SIG-M5 treated with dmso at 0.1 percent for 504 hours (cell line): ENCODE measurements at regions not wholly inside any gene's neighbourhood (a gene's known extent, or its start where the extent isn't known, plus 50 kb on each side); places are given as distances from the start of the nearest gene placed in this dataset.

Experiments
- DNase-seq: peaks from one replicate; lab custom pipeline; 2025; ENCODE audit not compliant: unreplicated experiment; lab: John Stamatoyannopoulos, UW

DNA sequence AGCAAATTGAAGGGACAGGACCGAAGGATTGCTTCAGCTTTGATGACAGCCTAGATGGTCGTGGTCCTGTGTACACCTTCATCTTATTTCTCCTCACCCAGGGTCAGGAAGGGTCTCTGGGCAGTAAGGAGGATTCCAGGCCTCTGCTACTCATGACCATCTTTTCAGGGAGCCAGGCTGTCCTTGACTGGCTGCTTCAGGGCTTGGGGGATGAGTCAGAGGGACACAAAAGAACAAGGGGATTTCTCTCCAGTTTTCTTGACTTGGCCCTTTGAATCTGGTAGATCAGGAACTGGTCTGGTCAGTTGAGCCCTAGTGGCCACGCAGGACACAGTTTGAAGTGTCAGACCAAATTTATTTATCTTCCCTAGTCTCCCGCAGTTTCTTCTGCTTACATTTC lies 402.1 kb upstream of the CHD6 start:
- DNase-seq: no peak

DNA sequence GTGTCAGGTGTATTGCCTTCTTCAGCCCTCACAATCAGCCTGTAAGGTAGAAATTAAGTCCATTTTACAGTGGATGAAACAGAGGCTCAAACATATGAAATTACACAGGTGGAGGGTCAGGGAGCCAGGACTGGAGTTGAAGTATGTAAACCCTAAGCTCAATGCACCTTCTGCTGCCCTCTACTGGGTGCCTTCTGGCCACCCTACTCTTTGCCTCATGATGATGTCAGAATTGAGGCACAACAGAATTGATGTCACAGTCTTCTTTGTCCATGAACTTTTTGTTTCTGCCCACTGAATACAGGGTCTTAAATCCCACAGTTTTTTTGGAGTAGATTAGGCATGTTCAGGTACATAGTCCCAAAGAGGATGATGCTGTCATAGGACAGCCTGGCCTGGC lies 400.8 kb upstream of the CHD6 start:
- DNase-seq: peak; percentile 22

DNA sequence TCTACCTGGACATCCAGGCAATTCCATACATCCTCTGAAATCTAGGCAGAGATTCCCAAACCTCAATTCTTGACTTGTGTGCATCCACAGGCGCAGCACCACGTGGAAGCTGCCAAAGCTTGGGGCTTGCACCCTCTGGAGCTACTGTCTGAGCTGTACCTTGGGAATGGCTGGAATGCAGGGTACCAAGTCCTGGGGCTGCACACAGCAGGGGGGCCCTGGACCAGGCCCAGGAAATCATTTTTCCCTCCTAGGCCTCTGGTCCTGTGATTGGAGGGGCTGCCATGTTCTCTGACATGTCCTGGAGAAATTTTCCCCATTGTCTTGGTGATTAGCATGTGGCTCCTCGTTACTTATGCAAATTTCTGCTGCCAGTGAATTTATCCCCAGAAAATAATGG lies 391.9 kb upstream of the CHD6 start:
- no peak for DNase-seq

DNA sequence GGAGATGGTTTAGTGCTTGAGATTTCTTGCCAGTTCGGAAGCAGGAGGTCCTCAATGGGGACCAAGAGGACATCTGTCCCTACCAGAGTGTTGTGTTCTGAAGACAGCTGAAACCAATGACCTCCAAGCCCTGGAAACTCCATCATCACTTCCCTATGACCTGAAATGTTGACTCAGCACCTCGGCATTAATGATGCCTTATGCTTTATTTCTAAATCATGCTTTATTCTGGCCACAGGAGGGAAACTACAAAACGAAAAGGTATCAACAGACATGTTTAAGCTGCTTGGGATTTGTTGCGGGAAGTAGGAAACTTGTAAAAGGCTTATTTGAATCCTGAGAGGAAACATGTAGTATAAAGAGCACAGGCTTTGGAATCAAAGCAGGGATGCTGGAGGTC lies 389.1 kb upstream of the CHD6 start:
- DNase-seq: no peak

DNA sequence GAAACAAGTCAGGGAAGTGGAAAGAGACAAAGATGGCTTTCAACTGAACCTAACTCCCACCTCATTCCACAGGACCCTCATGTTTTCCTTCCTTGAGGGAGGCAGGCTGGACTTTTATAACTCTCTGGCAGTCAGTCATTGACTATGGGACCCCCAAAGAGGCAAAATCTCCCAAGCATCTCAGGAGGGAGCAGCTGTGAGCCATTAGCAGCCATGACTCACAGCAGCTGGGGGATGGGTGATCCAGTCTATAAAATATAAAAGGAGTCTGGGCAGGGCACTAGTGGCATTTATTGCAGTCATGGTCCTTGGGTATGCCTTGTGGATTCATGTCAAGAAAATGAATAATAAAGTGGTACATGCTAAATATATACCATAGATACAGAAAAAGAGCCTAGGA lies 387.0 kb upstream of the CHD6 start:
- no peak for DNase-seq

DNA sequence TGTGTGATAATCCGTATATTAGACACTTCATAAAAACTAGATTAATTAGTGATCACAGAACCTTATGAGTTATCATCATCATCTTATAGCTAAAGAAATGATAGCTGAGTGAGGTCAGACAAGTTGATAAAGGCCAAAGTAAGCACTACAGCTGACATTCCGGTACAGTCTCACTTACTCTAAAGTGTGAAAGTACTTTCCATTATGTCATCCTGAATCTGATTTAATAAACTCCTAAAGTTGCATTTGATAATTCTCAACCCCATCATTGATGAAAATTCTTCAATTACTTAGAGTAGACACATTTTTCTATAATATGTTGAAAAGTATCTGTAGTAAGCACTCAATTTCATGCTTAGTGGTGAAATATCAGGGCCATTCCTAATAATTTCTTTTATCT lies 385.2 kb upstream of the CHD6 start:
- no peak for DNase-seq

DNA sequence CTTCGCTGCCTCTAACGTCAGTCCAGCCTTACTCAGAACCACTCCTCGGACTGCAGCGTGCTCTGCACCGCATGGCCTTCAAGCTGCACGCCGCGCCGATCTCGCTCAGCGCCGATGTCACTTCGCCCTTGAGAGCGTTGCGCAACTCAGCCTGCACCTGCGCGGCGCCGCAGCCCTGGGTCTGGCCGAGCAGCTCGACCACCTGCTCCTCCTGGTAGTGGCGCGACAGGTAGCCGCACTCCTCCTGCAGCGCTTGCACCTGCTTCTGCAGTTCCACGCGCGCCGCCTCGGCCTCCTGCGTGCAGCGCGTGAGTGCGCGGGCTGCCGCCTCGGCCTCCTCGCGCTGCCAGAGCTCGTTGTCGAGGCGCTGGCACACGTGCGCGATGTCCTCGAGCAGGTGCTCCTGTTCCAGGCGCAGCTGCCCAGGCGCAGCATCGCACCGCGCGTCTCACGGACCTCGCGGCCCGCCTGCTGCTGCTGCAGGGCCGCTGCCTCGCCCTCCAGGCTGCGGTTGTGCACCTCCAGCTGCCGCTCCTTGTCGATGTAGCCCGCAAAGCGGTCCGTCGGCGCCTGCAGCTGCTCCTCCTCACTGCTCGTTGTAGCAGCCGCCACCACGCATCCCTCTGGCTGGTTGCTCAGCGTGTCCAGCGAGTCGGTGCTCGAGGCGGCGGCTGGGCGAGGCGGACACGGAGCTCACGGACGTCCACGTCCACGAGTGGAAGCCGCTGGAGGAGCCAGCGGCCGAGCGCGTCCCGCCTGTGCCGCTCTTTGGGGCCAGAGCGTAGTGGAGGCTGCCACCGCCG lies 380.6 kb upstream of the CHD6 start:
- no peak for DNase-seq

DNA sequence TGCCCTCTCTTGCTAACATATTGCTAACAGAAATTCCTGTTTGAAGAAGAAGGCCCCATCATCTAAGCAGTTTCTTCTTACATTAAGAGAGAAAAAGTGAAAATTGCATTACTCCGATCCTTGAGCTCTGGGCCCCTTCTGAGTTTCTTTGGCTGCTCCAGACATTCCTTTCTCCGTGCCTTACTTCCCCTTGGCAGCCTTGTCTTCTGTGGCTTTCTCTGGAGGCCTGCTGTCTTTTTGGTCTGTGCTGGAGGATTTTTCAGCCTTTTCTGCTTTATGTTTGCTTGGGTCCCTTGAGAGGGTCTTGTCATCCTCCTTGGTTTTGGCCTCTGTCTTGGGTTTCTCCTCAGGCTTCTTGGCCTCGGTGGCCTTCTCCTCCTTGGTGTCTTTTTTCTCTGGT lies 378.8 kb upstream of the CHD6 start:
- DNase-seq: no peak

DNA sequence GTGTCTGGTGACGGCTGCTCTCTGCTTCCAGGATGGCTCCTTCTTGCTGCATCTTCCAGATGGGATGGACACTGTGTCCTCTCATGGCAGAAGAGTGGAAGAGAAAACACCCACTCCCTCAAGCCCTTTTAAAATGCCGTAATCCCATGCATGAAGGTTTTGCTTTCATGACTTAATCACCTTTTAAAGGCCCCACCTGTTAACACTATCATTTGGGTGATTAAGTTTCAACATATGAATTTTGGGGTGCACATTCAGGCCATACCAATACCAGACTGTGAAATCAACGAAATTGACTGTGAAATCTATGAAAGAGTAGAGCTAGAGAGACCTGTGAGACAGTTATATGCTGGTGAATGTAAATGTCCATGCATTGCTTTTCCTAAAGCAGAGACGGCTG lies 374.3 kb upstream of the CHD6 start:
- DNase-seq: no peak

DNA sequence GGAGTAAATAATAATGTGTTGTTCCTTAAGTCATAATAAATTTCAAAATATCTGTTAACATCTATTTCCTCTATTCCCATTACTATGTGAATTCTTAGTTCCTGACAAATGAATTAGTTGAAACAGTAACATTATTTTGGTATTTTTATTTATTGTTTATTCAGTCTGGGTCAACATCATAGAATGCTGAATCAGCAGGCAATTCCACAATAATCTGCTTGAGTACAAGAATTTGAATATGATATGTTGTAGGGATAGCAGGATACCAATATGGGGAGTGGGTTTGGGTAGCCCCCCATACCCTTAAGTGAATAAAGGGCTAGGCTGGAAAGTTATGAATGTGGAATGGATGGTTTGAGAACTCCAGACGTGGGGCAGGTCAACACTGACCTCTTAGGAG lies 373.2 kb upstream of the CHD6 start:
- no peak for DNase-seq

DNA sequence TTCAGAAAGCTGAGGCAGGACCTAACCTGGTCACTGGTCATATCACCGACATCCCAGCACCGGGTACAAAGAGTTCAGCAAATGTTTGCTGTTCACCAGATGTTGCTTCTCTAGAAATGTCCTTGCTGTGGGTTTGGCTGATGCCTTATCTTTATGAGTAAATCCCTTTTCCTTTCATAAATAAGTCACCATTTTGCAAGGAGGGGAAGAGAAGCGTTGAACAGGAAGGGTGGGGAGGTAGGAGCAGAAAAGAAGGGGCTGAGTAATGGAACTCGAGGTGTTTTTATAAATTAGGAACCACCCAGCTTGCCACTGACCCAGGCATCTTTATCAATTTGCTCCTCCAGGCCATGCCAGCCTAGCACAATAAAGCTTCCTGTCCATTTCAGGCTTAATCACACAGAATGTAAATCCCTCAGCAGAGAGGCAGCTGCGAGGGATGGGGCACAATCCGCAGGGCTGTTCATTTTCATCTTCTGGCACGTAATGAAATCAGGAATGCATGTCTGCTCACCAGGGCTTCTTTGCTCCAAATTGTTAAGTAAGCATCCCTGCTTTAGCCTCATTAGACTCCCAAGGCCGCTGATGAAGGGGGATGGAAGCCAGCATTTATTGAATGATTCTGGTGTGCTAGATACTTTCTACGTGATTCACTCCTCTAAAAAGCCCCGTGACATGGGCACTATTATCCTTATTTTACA lies 371.9 kb upstream of the CHD6 start:
- no peak for DNase-seq

DNA sequence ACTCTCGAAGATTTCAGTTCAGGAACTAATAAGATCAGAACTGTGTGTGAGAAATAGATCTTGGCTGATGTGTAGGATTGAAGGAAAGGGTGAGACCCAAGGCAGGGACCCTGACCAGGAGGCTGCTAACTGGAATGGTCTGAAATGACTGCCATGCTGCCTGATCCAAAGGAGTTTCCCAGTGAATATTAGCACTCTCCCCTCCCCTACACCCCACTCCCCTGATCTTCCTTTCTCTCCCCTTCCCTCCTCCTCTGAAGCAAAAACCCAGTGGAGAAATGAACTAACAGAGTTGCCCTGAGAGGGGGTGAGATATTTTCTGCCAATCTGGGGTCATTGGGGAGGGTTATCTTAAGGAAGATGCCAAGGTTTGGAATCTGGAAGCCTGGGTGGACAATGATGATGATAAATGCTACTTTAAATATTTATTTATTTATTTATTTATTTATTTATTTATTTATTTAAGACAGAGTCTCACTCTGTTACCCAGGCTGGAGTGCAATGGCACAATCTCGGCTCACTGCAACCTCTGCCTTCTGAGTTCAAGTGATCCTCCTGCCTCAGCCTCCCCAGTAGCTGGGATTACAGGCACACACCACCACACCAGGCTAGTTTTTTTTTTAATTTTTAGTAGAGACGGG lies 371.0 kb upstream of the CHD6 start:
- DNase-seq: no peak

DNA sequence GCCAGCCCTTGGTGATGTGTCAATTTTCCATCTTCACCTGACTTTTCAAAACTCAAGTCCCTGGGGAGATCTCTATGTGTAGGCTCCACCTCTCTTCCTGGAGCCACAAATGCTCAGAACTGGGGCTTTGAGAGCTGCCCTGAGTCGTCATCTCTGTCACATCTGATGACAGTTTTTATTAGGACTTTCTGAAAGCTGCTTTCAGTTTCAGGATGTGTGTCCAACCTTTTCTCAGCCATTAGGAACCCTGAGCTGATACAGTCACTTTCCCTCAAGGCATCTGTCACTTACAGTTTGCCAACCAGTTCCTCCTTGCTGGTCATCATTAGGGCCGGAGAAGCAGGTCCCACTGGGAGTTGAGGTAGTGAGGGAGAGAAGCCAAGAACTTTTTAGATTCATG lies 365.9 kb upstream of the CHD6 start:
- DNase-seq: no peak

DNA sequence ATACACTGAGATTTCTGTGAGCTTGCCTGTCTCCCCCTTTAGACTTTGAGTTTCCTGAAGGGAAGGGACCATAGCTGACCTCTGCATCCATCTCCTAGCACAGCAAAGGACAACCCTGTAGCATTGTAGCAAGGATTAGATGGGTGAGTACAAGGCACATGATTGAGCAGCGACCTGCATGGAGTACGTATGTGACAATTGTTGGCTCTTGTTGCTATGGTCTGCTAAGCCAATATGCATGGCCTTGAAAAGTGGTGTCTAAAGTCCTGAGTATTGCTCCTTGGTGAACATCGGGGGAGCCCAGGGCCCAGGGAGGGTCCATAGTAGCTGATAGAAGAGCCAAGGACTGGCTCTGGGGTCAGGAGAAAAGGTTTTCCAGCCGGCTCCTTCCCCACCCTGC lies 365.0 kb upstream of the CHD6 start:
- no peak for DNase-seq

DNA sequence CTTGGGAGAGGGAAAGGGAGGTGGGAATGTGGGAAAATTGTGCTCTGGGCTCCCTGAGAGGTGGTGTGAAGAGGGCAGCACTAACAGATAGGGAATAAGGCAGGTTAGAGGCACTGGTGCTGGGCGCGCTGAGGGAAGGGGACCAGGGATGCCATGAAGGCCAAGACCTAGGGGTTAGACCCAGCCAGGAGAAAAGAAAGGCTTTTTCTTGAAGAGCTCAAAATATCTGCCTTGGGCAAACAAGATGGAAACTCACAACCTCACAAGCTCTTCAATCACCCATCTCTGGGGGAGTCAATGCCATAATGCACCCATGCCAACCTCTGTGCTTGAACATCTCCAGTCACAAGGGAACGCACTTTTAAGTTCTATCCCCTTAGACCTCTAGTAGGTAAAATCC lies 363.6 kb upstream of the CHD6 start:
- DNase-seq: no peak

DNA sequence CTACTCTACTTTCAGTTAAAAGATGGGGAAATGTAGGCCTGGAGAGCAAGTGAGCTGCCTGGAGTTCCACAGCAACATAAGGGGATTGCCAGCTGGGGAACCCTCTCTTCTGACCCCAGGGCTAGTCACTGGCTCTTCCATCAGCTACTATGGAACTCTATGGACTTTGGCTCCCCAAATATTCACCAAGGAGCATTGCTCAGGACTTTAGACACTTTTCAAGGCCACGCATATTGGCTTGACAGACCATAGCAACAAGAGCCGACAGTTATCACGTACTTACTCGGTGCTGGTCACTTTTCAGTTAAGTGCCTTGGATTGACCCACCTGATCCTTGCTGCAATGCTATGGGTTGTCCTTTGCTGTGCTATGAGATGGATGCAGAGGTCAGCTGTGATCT lies 360.7 kb upstream of the CHD6 start:
- no peak for DNase-seq

DNA sequence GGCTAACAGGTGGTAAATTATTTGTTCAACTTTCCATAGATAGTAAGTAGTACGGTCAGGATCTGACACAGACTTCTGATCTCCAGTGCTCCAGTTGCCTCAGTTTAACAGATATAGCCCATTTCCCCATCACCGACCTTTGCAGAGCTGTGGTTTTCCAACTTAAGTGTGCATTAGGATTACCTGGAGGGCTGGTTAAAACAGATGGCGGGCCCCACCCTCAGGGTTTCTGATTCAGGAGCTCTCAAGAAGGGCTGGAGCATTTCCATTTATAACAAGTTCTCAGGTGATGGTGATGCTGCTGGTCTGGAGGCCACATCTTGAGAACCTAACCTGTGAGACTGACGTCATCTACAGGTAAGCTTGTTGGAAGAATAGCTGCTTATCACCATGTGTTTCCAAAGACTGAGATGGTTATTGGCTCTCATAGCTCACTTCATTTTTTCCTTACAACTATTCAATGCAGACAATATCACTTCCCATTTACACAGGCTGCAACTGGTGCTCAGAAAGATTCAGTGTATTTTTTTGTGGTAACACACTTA lies 360.1 kb upstream of the CHD6 start:
- DNase-seq: no peak

DNA sequence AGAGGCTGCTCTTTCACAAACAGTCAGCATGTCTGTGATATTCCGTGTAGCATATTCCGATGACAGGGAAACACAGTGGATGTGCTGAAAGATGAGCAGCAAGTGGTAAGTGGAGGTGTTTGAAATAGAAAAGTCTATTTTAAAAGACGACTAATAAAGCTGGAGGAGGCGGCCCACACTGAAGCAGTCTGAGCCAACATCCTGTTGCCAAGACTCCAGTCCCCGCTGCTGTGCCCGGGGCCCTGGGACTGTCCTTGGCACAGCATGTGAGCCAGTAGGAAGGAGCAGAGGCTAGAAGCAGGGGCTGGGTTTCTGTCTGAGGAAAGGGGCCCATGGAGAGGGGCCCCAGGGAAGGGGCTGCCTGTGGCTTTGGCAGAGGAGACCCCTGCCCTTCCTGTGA lies 351.5 kb upstream of the CHD6 start:
- DNase-seq: no peak

DNA sequence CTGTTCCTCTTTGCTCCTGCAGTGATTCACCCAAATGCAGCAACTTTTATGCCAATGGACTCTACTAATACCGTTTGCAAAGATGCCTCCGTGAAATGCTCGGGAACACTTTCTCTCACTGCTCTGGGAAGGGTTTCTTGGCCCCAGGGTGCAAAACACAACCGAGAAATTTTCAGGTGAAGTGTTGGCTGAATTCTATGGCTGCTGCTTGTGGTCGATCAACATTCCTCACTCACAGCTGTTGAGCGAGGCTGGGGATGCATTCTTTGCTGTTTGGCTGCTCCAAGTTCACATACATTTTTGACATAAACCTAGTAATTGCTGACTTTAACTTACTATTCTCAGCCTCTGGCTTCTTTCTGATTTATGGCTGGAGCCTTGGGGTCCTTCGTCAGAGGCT lies 342.0 kb upstream of the CHD6 start:
- no peak for DNase-seq

DNA sequence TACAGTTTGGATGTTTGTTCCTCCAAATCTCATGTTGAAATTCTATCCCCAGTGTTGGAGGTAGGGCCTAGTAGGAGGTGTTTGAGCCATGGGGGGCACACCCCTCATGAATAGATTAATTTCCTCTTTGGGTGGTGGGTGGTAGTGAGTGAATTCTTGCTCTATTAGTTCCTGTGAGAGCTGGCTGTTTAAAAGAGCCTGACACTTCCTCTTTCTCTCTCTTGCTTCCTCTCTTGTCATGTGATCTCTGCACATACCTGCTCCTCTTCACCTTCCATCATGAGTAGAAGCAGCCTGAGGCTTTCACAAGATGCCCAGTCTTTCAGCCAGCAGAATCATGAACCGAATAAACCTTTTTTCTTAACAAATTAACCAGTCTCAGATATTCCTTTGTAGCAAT lies 340.2 kb upstream of the CHD6 start:
- DNase-seq: no peak

DNA sequence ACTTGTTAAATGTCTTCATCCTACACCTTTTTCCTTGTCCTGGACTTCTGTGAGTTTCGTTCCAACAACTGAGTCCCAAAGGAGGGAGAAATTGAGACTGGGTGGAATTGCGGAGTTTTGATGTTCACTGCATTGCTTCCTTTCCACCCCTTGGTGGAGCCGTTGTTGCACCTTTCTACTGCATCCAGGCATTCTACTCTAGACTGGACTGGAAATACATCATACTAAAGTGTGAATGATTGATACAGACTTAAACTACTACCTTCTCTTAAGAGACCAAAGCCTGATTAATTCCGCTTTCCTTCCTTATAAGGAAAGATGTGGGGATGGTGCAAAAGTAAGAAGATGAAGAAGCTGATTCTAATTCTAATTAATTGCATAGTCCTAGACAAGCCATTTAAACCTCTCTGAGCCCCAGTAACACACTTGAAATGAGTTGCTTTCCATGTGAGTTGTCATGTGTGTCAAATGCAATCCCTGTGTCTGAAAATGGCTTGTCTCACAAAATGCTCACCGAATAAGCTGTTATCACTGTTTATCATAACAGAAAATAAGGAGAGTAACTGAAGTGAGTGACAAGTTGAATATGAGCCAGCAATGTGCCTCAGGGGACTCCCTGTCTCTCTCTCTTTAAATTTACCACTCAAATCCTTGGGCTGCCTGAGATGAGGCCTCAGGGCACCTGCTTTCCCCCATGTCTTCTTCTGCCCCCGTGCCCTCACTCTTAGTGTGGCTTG lies 338.3 kb upstream of the CHD6 start:
- DNase-seq: peak; percentile 43
